T-helper 2 cell treated with Interferon-gamma antibody and Interleukin-4, amounts not matched to agents 100 ng/mL and 5 ng/mL, for 36 hours (primary cell): ENCODE measurements at regions not wholly inside any gene's neighbourhood (a gene's known extent, or its start where the extent isn't known, plus 50 kb on each side); places are given as distances from the start of the nearest gene placed in this dataset.
"Not testable (repeated sequence)": the region's sequence is repeated elsewhere in the genome, so short reads cannot be mapped to it uniquely, and the experiment has no call there.

Experiments used
- intact Hi-C: fragments of 100-400 bp; cut with micrococcal nuclease; formaldehyde crosslinking; loops from one replicate; pipeline ENCODE4 v1.15.1; 2023

- intact Hi-C loops: no loop called here
Observed at GRCh38 chr4:78691971-78692821, 84.0 kb upstream of the BMP2K start.

- intact Hi-C loops: no loop called here
Observed at GRCh38 chr4:78692822-78693170, 83.4 kb upstream of the BMP2K start.

GRCh38 chr4:78693777-78694456, 82.2 kb upstream of the BMP2K start:
- intact Hi-C loops: no loop called here

- intact Hi-C loops: no loop called here
Observed at GRCh38 chr4:78694457-78694787, 81.7 kb upstream of the BMP2K start.

GRCh38 chr4:78695910-78696309, 80.2 kb upstream of the BMP2K start:
- intact Hi-C loops: no loop called here

- intact Hi-C loops: no loop called here
Observed at GRCh38 chr4:78703079-78703478, 73.1 kb upstream of the BMP2K start.

- intact Hi-C loops: no loop called here
Observed at GRCh38 chr4:78704317-78704716, 71.8 kb upstream of the BMP2K start.

- intact Hi-C loops: no loop called here
Observed at GRCh38 chr4:78704981-78705683, 71.0 kb upstream of the BMP2K start.

GRCh38 chr4:78706302-78706701, 69.8 kb upstream of the BMP2K start:
- intact Hi-C loops: no loop called here

- intact Hi-C loops: no loop called here
Observed at GRCh38 chr4:78707268-78707667, 68.9 kb upstream of the BMP2K start.

GRCh38 chr4:78707793-78708192, 68.4 kb upstream of the BMP2K start:
- intact Hi-C loops: no loop called here

GRCh38 chr4:78710536-78710935, 65.6 kb upstream of the BMP2K start:
- intact Hi-C loops: no loop called here

- intact Hi-C loops: no loop called here
Observed at GRCh38 chr4:78711676-78712075, 64.5 kb upstream of the BMP2K start.

- intact Hi-C loops: not testable (repeated sequence)
Observed at GRCh38 chr4:78714598-78714997, 61.6 kb upstream of the BMP2K start.

GRCh38 chr4:78715372-78715771, 60.8 kb upstream of the BMP2K start:
- intact Hi-C loops: not testable (repeated sequence)

GRCh38 chr4:78717712-78718111, 58.4 kb upstream of the BMP2K start:
- intact Hi-C loops: not testable (repeated sequence)

- intact Hi-C loops: loop anchor here (2.0 to 5.0 kb wide), 2 partner anchors 55 to 63 kb away; no protein-coding TSS in a partner anchor
Observed at GRCh38 chr4:78720204-78720603, 55.9 kb upstream of the BMP2K start.

GRCh38 chr4:78720994-78721677, 55.0 kb upstream of the BMP2K start:
- intact Hi-C loops: loop anchor here (2.0 to 5.0 kb wide), 2 partner anchors 54 to 64 kb away; no protein-coding TSS in a partner anchor

- intact Hi-C loops: loop anchor here (2.0 to 5.0 kb wide), 2 partner anchors 53 to 64 kb away; no protein-coding TSS in a partner anchor
Observed at GRCh38 chr4:78721747-78722146, 54.4 kb upstream of the BMP2K start.

GRCh38 chr4:78722320-78722719, 53.8 kb upstream of the BMP2K start:
- intact Hi-C loops: loop anchor here (5.0 kb wide), 1 partner anchor 65 kb away; no protein-coding TSS in a partner anchor

- intact Hi-C loops: loop anchor here (5.0 kb wide), 1 partner anchor 66 kb away; no protein-coding TSS in a partner anchor
Observed at GRCh38 chr4:78722878-78723277, 53.3 kb upstream of the BMP2K start.
